Neural progenitor cell (in vitro differentiated cells): ENCODE measurements at regions not wholly inside any gene's neighbourhood (a gene's known extent, or its start where the extent isn't known, plus 50 kb on each side); places are given as distances from the start of the nearest gene placed in this dataset.

Experiments
- DNase-seq: peaks from one replicate; pipeline ENCODE4 v3.0.0-alpha.2; 2016; ENCODE audit warnings: low spot score
- H2AFZ ChIP-seq: fragments of 200-600 bp; sonication (generic); replicated peaks from 2 replicates; pipeline ENCODE4 v1.6.1; 2016; ENCODE audit warnings: antibody characterized with exemption
- H3F3A ChIP-seq: fragments of 200-600 bp; sonication (generic); 2 replicates; pipeline ENCODE4 v1.6.1; 2016; ENCODE audit warnings: antibody characterized with exemption, low read depth
- H3K27ac ChIP-seq: fragments of 200-600 bp; sonication (generic); 2 replicates; pipeline ENCODE4 v1.5.1; 2016; ENCODE audit warnings: mild to moderate bottlenecking
- H3K27me3 ChIP-seq: fragments of 200-600 bp; sonication (generic); 2 replicates; pipeline ENCODE4 v1.6.1; 2016; ENCODE audit warnings: mild to moderate bottlenecking, moderate library complexity
- H3K36me3 ChIP-seq: fragments of 200-600 bp; sonication (generic); 2 replicates; pipeline ENCODE4 v1.5.1; 2016
- H3K4me1 ChIP-seq: fragments of 200-600 bp; sonication (generic); 2 replicates; pipeline ENCODE4 v1.6.1; 2016; ENCODE audit warnings: mixed run types
- H3K4me2 ChIP-seq: fragments of 200-600 bp; sonication (generic); 2 replicates; pipeline ENCODE4 v1.6.1; 2016
- H3K4me3 ChIP-seq: fragments of 200-600 bp; sonication (generic); 2 replicates; pipeline ENCODE4 v1.5.1; 2016
- H3K79me2 ChIP-seq: fragments of 200-600 bp; sonication (generic); 2 replicates; pipeline ENCODE4 v1.6.1; 2016; ENCODE audit warnings: low read depth
- H3K9ac ChIP-seq: fragments of 200-600 bp; sonication (generic); 2 replicates; pipeline ENCODE4 v1.6.1; 2016
- H3K9me3 ChIP-seq: fragments of 200-600 bp; sonication (generic); 2 replicates; pipeline ENCODE4 v1.5.1; 2016; ENCODE audit warnings: low read depth
- H4K20me1 ChIP-seq: fragments of 200-600 bp; sonication (generic); 2 replicates; pipeline ENCODE4 v1.6.1; 2016; ENCODE audit warnings: low read depth
- H3K27ac Mint-ChIP-seq: 3 replicates; pipeline ENCODE4 v1.8.0; 2021; ENCODE audit warnings: mixed read lengths
- H3K27me3 Mint-ChIP-seq: 2 replicates; pipeline ENCODE4 v1.8.0; 2022; ENCODE audit warnings: low read depth, mild to moderate bottlenecking, inconsistent platforms, moderate library complexity, mixed read lengths; ENCODE audit not compliant: insufficient read depth
- H3K36me3 Mint-ChIP-seq: 3 replicates; pipeline ENCODE4 v1.8.0; 2021; ENCODE audit warnings: mixed read lengths
- H3K4me1 Mint-ChIP-seq: 3 replicates; pipeline ENCODE4 v1.8.0; 2021; ENCODE audit warnings: mixed read lengths
- H3K4me3 Mint-ChIP-seq: 3 replicates; pipeline ENCODE4 v1.8.0; 2021; ENCODE audit warnings: mild to moderate bottlenecking, moderate library complexity, mixed read lengths
- H3K9me3 Mint-ChIP-seq: 3 replicates; pipeline ENCODE4 v1.8.0; 2020; ENCODE audit warnings: mixed read lengths
- CTCF ChIP-seq: fragments of 200-600 bp; sonication (generic); IDR thresholded peaks from 2 replicates; pipeline ENCODE4 v1.5.1; 2017; ENCODE audit warnings: antibody characterized with exemption, mild to moderate bottlenecking
- EZH2 ChIP-seq: fragments of 200-600 bp; sonication (generic); IDR thresholded peaks from 2 replicates; pipeline ENCODE4 v1.6.1; 2017; ENCODE audit warnings: antibody characterized with exemption, mild to moderate bottlenecking, moderate library complexity
- EZH2phosphoT487 ChIP-seq: fragments of 200-600 bp; sonication (generic); IDR thresholded peaks from 2 replicates; pipeline ENCODE4 v1.6.1; 2017; ENCODE audit warnings: antibody characterized with exemption

GRCh38 chr2:155427470-155427869 lies 729.0 kb downstream of the KCNJ3 start:
- no peaks in the 10 kb centered on the region for H3K79me2 ChIP-seq
- no peaks in the 10 kb centered on the region for H3K27me3 ChIP-seq
- no peaks in the 10 kb centered on the region for H3K27me3 Mint-ChIP-seq
- no peak for DNase-seq
- no peak overlapping the region for H3K4me2 ChIP-seq
- no peaks in the 10 kb centered on the region for H3K9me3 ChIP-seq
- no peaks in the 10 kb centered on the region for H3K36me3 ChIP-seq
- H3K27ac ChIP-seq = no peak overlapping the region
- no peaks in the 10 kb centered on the region for H3K9me3 Mint-ChIP-seq
- no peak overlapping the region for H3K4me3 ChIP-seq
- H3K4me1 ChIP-seq = no peaks in the 10 kb centered on the region
- H4K20me1 ChIP-seq = no peaks in the 10 kb centered on the region
- no peak overlapping the region for H3K27ac Mint-ChIP-seq
- TF ChIP-seq EZH2 (no peak), CTCF (no peak), EZH2phosphoT487 (no peak)
- H3K4me1 Mint-ChIP-seq = no peaks in the 10 kb centered on the region
- H3F3A ChIP-seq = no peaks in the 10 kb centered on the region
- H3K9ac ChIP-seq = no peak overlapping the region
- H2AFZ ChIP-seq = no peak overlapping the region
- no peaks in the 10 kb centered on the region for H3K36me3 Mint-ChIP-seq
- no peak overlapping the region for H3K4me3 Mint-ChIP-seq

GRCh38 chr2:155424518-155424917 lies 726.0 kb downstream of the KCNJ3 start:
- no peak overlapping the region for H3K27ac ChIP-seq
- H3K9me3 Mint-ChIP-seq = no peaks in the 10 kb centered on the region
- H3K27ac Mint-ChIP-seq = no peak overlapping the region
- H3K4me3 Mint-ChIP-seq = no peak overlapping the region
- no peak for DNase-seq
- no peaks in the 10 kb centered on the region for H4K20me1 ChIP-seq
- TF ChIP-seq EZH2phosphoT487 = no peak
- TF ChIP-seq CTCF = no peak
- no peak for TF ChIP-seq EZH2
- H3K79me2 ChIP-seq = no peaks in the 10 kb centered on the region
- H3F3A ChIP-seq = no peaks in the 10 kb centered on the region
- H3K4me1 ChIP-seq = no peaks in the 10 kb centered on the region
- H3K4me1 Mint-ChIP-seq = no peaks in the 10 kb centered on the region
- no peak overlapping the region for H2AFZ ChIP-seq
- no peaks in the 10 kb centered on the region for H3K27me3 Mint-ChIP-seq
- no peak overlapping the region for H3K9ac ChIP-seq
- H3K36me3 ChIP-seq = no peaks in the 10 kb centered on the region
- H3K36me3 Mint-ChIP-seq = no peaks in the 10 kb centered on the region
- no peaks in the 10 kb centered on the region for H3K27me3 ChIP-seq
- no peak overlapping the region for H3K4me3 ChIP-seq
- no peaks in the 10 kb centered on the region for H3K9me3 ChIP-seq
- H3K4me2 ChIP-seq = no peak overlapping the region

- no peaks in the 10 kb centered on the region for H3K9me3 ChIP-seq
- H3K79me2 ChIP-seq = no peaks in the 10 kb centered on the region
- no peak overlapping the region for H3K4me2 ChIP-seq
- Mint-ChIP-seq H3K4me3 (no peak overlapping the region), H3K27me3 (no peaks in the 10 kb centered on the region), H3K4me1 (no peaks in the 10 kb centered on the region), H3K9me3 (peaks cover 2% of the 10 kb centered on the region), H3K27ac (no peak overlapping the region), H3K36me3 (no peaks in the 10 kb centered on the region)
- no peak for DNase-seq
- H2AFZ ChIP-seq = no peak overlapping the region
- H3K9ac ChIP-seq = no peak overlapping the region
- H3K36me3 ChIP-seq = no peaks in the 10 kb centered on the region
- H3F3A ChIP-seq = no peaks in the 10 kb centered on the region
- H3K4me3 ChIP-seq = no peak overlapping the region
- no peak overlapping the region for H3K27ac ChIP-seq
- no peaks in the 10 kb centered on the region for H3K27me3 ChIP-seq
- H4K20me1 ChIP-seq = no peaks in the 10 kb centered on the region
- H3K4me1 ChIP-seq = no peaks in the 10 kb centered on the region
- TF ChIP-seq EZH2 (no peak), EZH2phosphoT487 (no peak), CTCF (no peak)
Measured at GRCh38 chr2:155418753-155419152, 720.3 kb downstream of the KCNJ3 start.

GRCh38 chr2:155412598-155412997 lies 714.1 kb downstream of the KCNJ3 start:
- H3K9ac ChIP-seq = no peak overlapping the region
- Mint-ChIP-seq H3K27ac (no peak overlapping the region), H3K27me3 (no peaks in the 10 kb centered on the region), H3K9me3 (peaks cover 2% of the 10 kb centered on the region), H3K36me3 (no peaks in the 10 kb centered on the region), H3K4me1 (no peaks in the 10 kb centered on the region), H3K4me3 (no peak overlapping the region)
- DNase-seq = no peak
- H3K4me2 ChIP-seq = no peak overlapping the region
- no peaks in the 10 kb centered on the region for H3K79me2 ChIP-seq
- H3K9me3 ChIP-seq = no peaks in the 10 kb centered on the region
- peaks cover 4% of the 10 kb centered on the region for H3F3A ChIP-seq
- H3K4me3 ChIP-seq = no peak overlapping the region
- H2AFZ ChIP-seq = no peak overlapping the region
- TF ChIP-seq EZH2phosphoT487 (no peak), CTCF (no peak), EZH2 (no peak)
- no peak overlapping the region for H3K27ac ChIP-seq
- no peaks in the 10 kb centered on the region for H3K27me3 ChIP-seq
- H3K36me3 ChIP-seq = no peaks in the 10 kb centered on the region
- no peaks in the 10 kb centered on the region for H4K20me1 ChIP-seq
- no peaks in the 10 kb centered on the region for H3K4me1 ChIP-seq
